Stomach (tissue), 4 donors: ENCODE measurements at regions not wholly inside any gene's neighbourhood (a gene's known extent, or its start where the extent isn't known, plus 50 kb on each side); places are given as distances from the start of the nearest gene placed in this dataset.

Experiments used
- EP300 ChIP-seq: sonication (generic); formaldehyde crosslinking; IDR thresholded peaks from one replicate; pipeline ENCODE4 v1.6.1; 2017; ENCODE audit warnings: antibody characterized with exemption
- POLR2A ChIP-seq, 4 donors: fragments of 450-650 bp; IDR thresholded peaks; one replicate each; pipeline ENCODE4 v1.6.1; 2016; ENCODE audit warnings: antibody characterized with exemption in 4 of 4, control low read depth in 2 of 4, mild to moderate bottlenecking in 1 of 4, moderate library complexity in 1 of 4
- POLR2AphosphoS5 ChIP-seq, 3 donors: sonication (generic); formaldehyde crosslinking; IDR thresholded peaks; one replicate each; pipeline ENCODE4 v1.6.1; 2016; ENCODE audit warnings: antibody characterized with exemption in 3 of 3
- TF ChIP-seq, protein P1 (sequence below), 7 experiments: fragments of 450-650 bp in 4 of 7; fragments of 200-600 bp in 3 of 7; sonication (generic) in 3 of 7; IDR thresholded peaks; one replicate each; pipeline ENCODE4 v1.5.1; 2016 to 2019; ENCODE audit warnings: antibody characterized with exemption in 7 of 7, control low read depth in 2 of 7, mild to moderate bottlenecking in 1 of 7

GRCh38 chr7:116337800-116338199 is 127.5 kb downstream of the TES start:
- TF ChIP-seq, protein P1, sequence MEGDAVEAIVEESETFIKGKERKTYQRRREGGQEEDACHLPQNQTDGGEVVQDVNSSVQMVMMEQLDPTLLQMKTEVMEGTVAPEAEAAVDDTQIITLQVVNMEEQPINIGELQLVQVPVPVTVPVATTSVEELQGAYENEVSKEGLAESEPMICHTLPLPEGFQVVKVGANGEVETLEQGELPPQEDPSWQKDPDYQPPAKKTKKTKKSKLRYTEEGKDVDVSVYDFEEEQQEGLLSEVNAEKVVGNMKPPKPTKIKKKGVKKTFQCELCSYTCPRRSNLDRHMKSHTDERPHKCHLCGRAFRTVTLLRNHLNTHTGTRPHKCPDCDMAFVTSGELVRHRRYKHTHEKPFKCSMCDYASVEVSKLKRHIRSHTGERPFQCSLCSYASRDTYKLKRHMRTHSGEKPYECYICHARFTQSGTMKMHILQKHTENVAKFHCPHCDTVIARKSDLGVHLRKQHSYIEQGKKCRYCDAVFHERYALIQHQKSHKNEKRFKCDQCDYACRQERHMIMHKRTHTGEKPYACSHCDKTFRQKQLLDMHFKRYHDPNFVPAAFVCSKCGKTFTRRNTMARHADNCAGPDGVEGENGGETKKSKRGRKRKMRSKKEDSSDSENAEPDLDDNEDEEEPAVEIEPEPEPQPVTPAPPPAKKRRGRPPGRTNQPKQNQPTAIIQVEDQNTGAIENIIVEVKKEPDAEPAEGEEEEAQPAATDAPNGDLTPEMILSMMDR (IDR thresholded peaks at IDR 0.05) = no peak
- TF ChIP-seq POLR2AphosphoS5 (IDR thresholded peaks at IDR 0.05) = no peak
- no peak for TF ChIP-seq POLR2A (IDR thresholded peaks at IDR 0.05)
- TF ChIP-seq EP300 = no peak
